IPS-20b (cell line): ENCODE measurements at regions not wholly inside any gene's neighbourhood (a gene's known extent, or its start where the extent isn't known, plus 50 kb on each side); places are given as distances from the start of the nearest gene placed in this dataset.
"Not testable (repeated sequence)": the region's sequence is repeated elsewhere in the genome, so short reads cannot be mapped to it uniquely, and the experiment has no call there.

Source experiments
- H3K27ac ChIP-seq: one replicate; pipeline ENCODE4 v1.5.1; 2013; ENCODE audit warnings: low read length
- H3K27me3 ChIP-seq: 2 replicates; pipeline ENCODE4 v1.6.1; 2013; ENCODE audit warnings: mild to moderate bottlenecking, low read length, inconsistent platforms; ENCODE audit not compliant: insufficient read depth
- H3K36me3 ChIP-seq: 2 replicates; pipeline ENCODE4 v1.6.1; 2013; ENCODE audit warnings: low read depth, mild to moderate bottlenecking, inconsistent platforms, low read length, moderate library complexity; ENCODE audit not compliant: insufficient read depth
- H3K4me1 ChIP-seq: 2 replicates; pipeline ENCODE4 v1.6.1; 2013; ENCODE audit warnings: mild to moderate bottlenecking, control low read depth, inconsistent platforms, low read length, moderate library complexity; ENCODE audit not compliant: insufficient read depth
- H3K4me3 ChIP-seq: 2 replicates; pipeline ENCODE4 v1.5.1; 2013; ENCODE audit warnings: mild to moderate bottlenecking, low read length, inconsistent platforms
- H3K9ac ChIP-seq: 2 replicates; pipeline ENCODE4 v1.6.1; 2013; ENCODE audit warnings: low read depth, mild to moderate bottlenecking, inconsistent platforms, low read length, moderate library complexity
- H3K9me3 ChIP-seq: 2 replicates; pipeline ENCODE4 v1.6.1; 2013; ENCODE audit warnings: mild to moderate bottlenecking, low read depth, low read length, inconsistent platforms; ENCODE audit not compliant: insufficient read depth

- Histone ChIP-seq H3K27ac (no peak overlapping the region), H3K9me3 (no peaks in the 10 kb centered on the region), H3K36me3 (peaks cover 26% of the 10 kb centered on the region; the same call in 1 of the 2 replicates), H3K9ac (no peak overlapping the region), H3K4me1 (no peaks in the 10 kb centered on the region), H3K27me3 (no peaks in the 10 kb centered on the region), H3K4me3 (no peak overlapping the region)
Observed at GRCh38 chr7:65317372-65317771, 56.3 kb upstream of the ZNF92 start.

- Histone ChIP-seq H3K4me3 (no peak overlapping the region), H3K9ac (no peak overlapping the region), H3K36me3 (peaks cover 52% of the 10 kb centered on the region; the same call in 1 of the 2 replicates), H3K27me3 (no peaks in the 10 kb centered on the region), H3K27ac (no peak overlapping the region), H3K4me1 (no peaks in the 10 kb centered on the region), H3K9me3 (no peaks in the 10 kb centered on the region)
Observed at GRCh38 chr7:65310761-65311160, 62.9 kb upstream of the ZNF92 start.

- Histone ChIP-seq H3K9me3 (no peaks in the 10 kb centered on the region), H3K27me3 (no peaks in the 10 kb centered on the region), H3K4me3 (no peak overlapping the region), H3K4me1 (no peaks in the 10 kb centered on the region), H3K27ac (no peak overlapping the region), H3K9ac (no peak overlapping the region), H3K36me3 (peaks cover 33% of the 10 kb centered on the region; the same call in 1 of the 2 replicates)
Observed at GRCh38 chr7:65308300-65308678, 65.4 kb upstream of the ZNF92 start.

- H3K9me3 ChIP-seq: no peaks in the 10 kb centered on the region
- H3K36me3 ChIP-seq: peaks cover 29% of the 10 kb centered on the region; the same call in 1 of the 2 replicates
- no peaks in the 10 kb centered on the region for H3K4me1 ChIP-seq
- no peak overlapping the region for H3K27ac ChIP-seq
- no peak overlapping the region for H3K9ac ChIP-seq
- H3K27me3 ChIP-seq: no peaks in the 10 kb centered on the region
- no peak overlapping the region for H3K4me3 ChIP-seq
Observed at GRCh38 chr7:65307651-65308299, 65.9 kb upstream of the ZNF92 start.

- no peak overlapping the region for H3K27ac ChIP-seq
- H3K36me3 ChIP-seq: peaks cover 14% of the 10 kb centered on the region; the same call in 1 of the 2 replicates
- no peaks in the 10 kb centered on the region for H3K9me3 ChIP-seq
- H3K4me3 ChIP-seq: no peak overlapping the region
- no peaks in the 10 kb centered on the region for H3K4me1 ChIP-seq
- no peaks in the 10 kb centered on the region for H3K27me3 ChIP-seq
- H3K9ac ChIP-seq: no peak overlapping the region
Observed at GRCh38 chr7:65304175-65304574, 69.5 kb upstream of the ZNF92 start.

- Histone ChIP-seq H3K4me3 (no peak overlapping the region), H3K4me1 (no peaks in the 10 kb centered on the region), H3K9me3 (no peaks in the 10 kb centered on the region), H3K36me3 (0 out of 2 replicates have a peak, but pooled peaks cover 7% of the 10 kb centered on the region), H3K27me3 (no peaks in the 10 kb centered on the region), H3K9ac (no peak overlapping the region), H3K27ac (no peak overlapping the region)
Observed at GRCh38 chr7:65302883-65303282, 70.8 kb upstream of the ZNF92 start.

GRCh38 chr7:65301007-65301406 is 72.6 kb upstream of the ZNF92 start:
- no peak overlapping the region for H3K4me3 ChIP-seq
- no peak overlapping the region for H3K9ac ChIP-seq
- H3K27ac ChIP-seq: no peak overlapping the region
- no peaks in the 10 kb centered on the region for H3K9me3 ChIP-seq
- H3K36me3 ChIP-seq: no peaks in the 10 kb centered on the region
- no peaks in the 10 kb centered on the region for H3K27me3 ChIP-seq
- H3K4me1 ChIP-seq: no peaks in the 10 kb centered on the region

- H3K9ac ChIP-seq: no peak overlapping the region
- no peaks in the 10 kb centered on the region for H3K27me3 ChIP-seq
- H3K27ac ChIP-seq: no peak overlapping the region
- H3K9me3 ChIP-seq: no peaks in the 10 kb centered on the region
- no peaks in the 10 kb centered on the region for H3K36me3 ChIP-seq
- H3K4me3 ChIP-seq: no peak overlapping the region
- H3K4me1 ChIP-seq: no peaks in the 10 kb centered on the region
Observed at GRCh38 chr7:65295409-65295808, 78.2 kb upstream of the ZNF92 start.

GRCh38 chr7:65290340-65290739 is 83.3 kb upstream of the ZNF92 start:
- not testable (repeated sequence) for H3K4me1 ChIP-seq, H3K27me3 ChIP-seq, H3K9me3 ChIP-seq, H3K36me3 ChIP-seq, H3K4me3 ChIP-seq, H3K9ac ChIP-seq, H3K27ac ChIP-seq

GRCh38 chr7:65287023-65287422 is 86.6 kb upstream of the ZNF92 start:
- no peaks in the 10 kb centered on the region for H3K36me3 ChIP-seq
- no peaks in the 10 kb centered on the region for H3K9me3 ChIP-seq
- no peaks in the 10 kb centered on the region for H3K4me1 ChIP-seq
- no peak overlapping the region for H3K27ac ChIP-seq
- H3K27me3 ChIP-seq: no peaks in the 10 kb centered on the region
- H3K9ac ChIP-seq: no peak overlapping the region
- no peak overlapping the region for H3K4me3 ChIP-seq

GRCh38 chr7:65285906-65286864 is 87.5 kb upstream of the ZNF92 start:
- Histone ChIP-seq H3K9me3 (no peaks in the 10 kb centered on the region), H3K36me3 (no peaks in the 10 kb centered on the region), H3K27me3 (no peaks in the 10 kb centered on the region), H3K4me1 (no peaks in the 10 kb centered on the region), H3K4me3 (no peak overlapping the region), H3K27ac (no peak overlapping the region), H3K9ac (no peak overlapping the region)

- not testable (repeated sequence) for H3K27me3 ChIP-seq, H3K9ac ChIP-seq, H3K9me3 ChIP-seq, H3K4me3 ChIP-seq, H3K4me1 ChIP-seq, H3K36me3 ChIP-seq, H3K27ac ChIP-seq
Observed at GRCh38 chr7:65285241-65285640, 88.4 kb upstream of the ZNF92 start.
